ENCODE measurements at regions not wholly inside any gene's neighbourhood (a gene's known extent, or its start where the extent isn't known, plus 50 kb on each side); places are given as distances from the start of the nearest gene placed in this dataset.

DNA sequence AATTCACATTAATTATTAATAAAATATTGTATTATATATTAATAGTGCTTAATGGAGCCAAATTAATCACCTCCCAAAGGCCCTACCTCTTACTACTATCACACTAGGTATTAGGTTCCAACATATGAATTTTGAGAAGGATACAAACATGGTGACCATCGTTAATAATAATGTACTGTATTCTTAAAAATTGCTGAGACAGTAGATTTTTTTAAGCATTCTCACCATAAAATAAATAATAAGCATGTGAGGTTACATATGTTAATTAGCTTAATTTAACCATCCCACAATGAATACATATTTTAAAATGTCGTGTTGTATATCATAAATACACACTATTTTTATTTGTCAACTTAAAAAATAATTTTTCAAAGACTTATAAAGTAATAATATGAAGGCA lies 299.2 kb upstream of the NR5A2 start (continued):
- TF ChIP-seq, protein P1, sequence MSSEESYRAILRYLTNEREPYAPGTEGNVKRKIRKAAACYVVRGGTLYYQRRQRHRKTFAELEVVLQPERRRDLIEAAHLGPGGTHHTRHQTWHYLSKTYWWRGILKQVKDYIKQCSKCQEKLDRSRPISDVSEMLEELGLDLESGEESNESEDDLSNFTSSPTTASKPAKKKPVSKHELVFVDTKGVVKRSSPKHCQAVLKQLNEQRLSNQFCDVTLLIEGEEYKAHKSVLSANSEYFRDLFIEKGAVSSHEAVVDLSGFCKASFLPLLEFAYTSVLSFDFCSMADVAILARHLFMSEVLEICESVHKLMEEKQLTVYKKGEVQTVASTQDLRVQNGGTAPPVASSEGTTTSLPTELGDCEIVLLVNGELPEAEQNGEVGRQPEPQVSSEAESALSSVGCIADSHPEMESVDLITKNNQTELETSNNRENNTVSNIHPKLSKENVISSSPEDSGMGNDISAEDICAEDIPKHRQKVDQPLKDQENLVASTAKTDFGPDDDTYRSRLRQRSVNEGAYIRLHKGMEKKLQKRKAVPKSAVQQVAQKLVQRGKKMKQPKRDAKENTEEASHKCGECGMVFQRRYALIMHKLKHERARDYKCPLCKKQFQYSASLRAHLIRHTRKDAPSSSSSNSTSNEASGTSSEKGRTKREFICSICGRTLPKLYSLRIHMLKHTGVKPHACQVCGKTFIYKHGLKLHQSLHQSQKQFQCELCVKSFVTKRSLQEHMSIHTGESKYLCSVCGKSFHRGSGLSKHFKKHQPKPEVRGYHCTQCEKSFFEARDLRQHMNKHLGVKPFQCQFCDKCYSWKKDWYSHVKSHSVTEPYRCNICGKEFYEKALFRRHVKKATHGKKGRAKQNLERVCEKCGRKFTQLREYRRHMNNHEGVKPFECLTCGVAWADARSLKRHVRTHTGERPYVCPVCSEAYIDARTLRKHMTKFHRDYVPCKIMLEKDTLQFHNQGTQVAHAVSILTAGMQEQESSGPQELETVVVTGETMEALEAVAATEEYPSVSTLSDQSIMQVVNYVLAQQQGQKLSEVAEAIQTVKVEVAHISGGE (CRISPR knock-in tag; IDR thresholded peaks at IDR 0.05), result no peak
- TF ChIP-seq IRF4 (IDR thresholded peaks at IDR 0.05; ENCODE audit: low read depth, low read length), result no peak
- no peak for TF ChIP-seq DPF2 (IDR thresholded peaks at IDR 0.05)
- no peak for TF ChIP-seq SREBF1 (IDR thresholded peaks at IDR 0.05; ENCODE audit: low read length)
- TF ChIP-seq BACH1 (IDR thresholded peaks at IDR 0.05; ENCODE audit: borderline replicate concordance), result no peak
- TF ChIP-seq, protein P2, sequence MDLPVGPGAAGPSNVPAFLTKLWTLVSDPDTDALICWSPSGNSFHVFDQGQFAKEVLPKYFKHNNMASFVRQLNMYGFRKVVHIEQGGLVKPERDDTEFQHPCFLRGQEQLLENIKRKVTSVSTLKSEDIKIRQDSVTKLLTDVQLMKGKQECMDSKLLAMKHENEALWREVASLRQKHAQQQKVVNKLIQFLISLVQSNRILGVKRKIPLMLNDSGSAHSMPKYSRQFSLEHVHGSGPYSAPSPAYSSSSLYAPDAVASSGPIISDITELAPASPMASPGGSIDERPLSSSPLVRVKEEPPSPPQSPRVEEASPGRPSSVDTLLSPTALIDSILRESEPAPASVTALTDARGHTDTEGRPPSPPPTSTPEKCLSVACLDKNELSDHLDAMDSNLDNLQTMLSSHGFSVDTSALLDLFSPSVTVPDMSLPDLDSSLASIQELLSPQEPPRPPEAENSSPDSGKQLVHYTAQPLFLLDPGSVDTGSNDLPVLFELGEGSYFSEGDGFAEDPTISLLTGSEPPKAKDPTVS (IDR thresholded peaks at IDR 0.05; ENCODE audit: low read depth, low read length), result no peak
- no peak for TF ChIP-seq TCF3 (IDR thresholded peaks at IDR 0.05; ENCODE audit: borderline replicate concordance, insufficient read depth, low read depth, low read length)
- no peak for TF ChIP-seq EGR1 (IDR thresholded peaks at IDR 0.05; ENCODE audit: borderline replicate concordance in 1 of 2, low read depth in 2 of 2, low read length in 2 of 2)
- TF ChIP-seq SIX5 (IDR thresholded peaks at IDR 0.05; ENCODE audit: low read depth, low read length, severe bottlenecking), result no peak
- no peak for TF ChIP-seq NR2C1 (IDR thresholded peaks at IDR 0.05)
